Spleen (tissue), 11 donors: ENCODE measurements at regions not wholly inside any gene's neighbourhood (a gene's known extent, or its start where the extent isn't known, plus 50 kb on each side); places are given as distances from the start of the nearest gene placed in this dataset.

Experiments used
- DNase-seq: peaks from one replicate; pipeline ENCODE4 v3.0.0-alpha.2; 2020
- H3K27ac ChIP-seq, 8 donors: fragments of 200-600 bp; sonication (generic) in 7 of 8; 1 replicate in 4 of 8; 2 replicates in 4 of 8; pipeline versions ENCODE4 v1.5.0 to v1.8.0; 2016 to 2021; ENCODE audit warnings: inconsistent platforms in 4 of 8, mild to moderate bottlenecking in 4 of 8, moderate library complexity in 1 of 8
- H3K27me3 ChIP-seq, 7 donors: fragments of 200-600 bp; sonication (generic) in 6 of 7; replicated peaks in 1 of 7; 1 replicate in 4 of 7; 2 replicates in 3 of 7; pipeline versions ENCODE4 v1.5.0 to v1.8.0; 2016 to 2021; ENCODE audit warnings: inconsistent platforms in 3 of 7, mild to moderate bottlenecking in 1 of 7
- H3K36me3 ChIP-seq, 6 donors: fragments of 200-600 bp; sonication (generic) in 5 of 6; 1 replicate in 4 of 6; 2 replicates in 2 of 6; pipeline versions ENCODE4 v1.5.0 to v1.8.0; 2016 to 2021; ENCODE audit warnings: inconsistent platforms in 2 of 6
- H3K4me1 ChIP-seq, 6 donors: fragments of 200-600 bp; sonication (generic) in 5 of 6; 1 replicate in 3 of 6; 2 replicates in 3 of 6; pipeline versions ENCODE4 v1.5.0 to v1.8.0; 2016 to 2021; ENCODE audit warnings: inconsistent platforms in 3 of 6
- H3K4me3 ChIP-seq, 8 donors: fragments of 200-600 bp; sonication (generic) in 7 of 8; 1 replicate in 4 of 8; 2 replicates in 4 of 8; pipeline versions ENCODE4 v1.5.0 to v1.8.0; 2016 to 2021; ENCODE audit warnings: inconsistent platforms in 4 of 8, mild to moderate bottlenecking in 4 of 8, moderate library complexity in 2 of 8
- H3K9me3 ChIP-seq, 8 donors: fragments of 200-600 bp; sonication (generic) in 7 of 8; 1 replicate in 4 of 8; 2 replicates in 4 of 8; pipeline versions ENCODE4 v1.5.0 to v1.8.0; 2016 to 2021; ENCODE audit warnings: inconsistent platforms in 4 of 8
- POLR2A ChIP-seq, 3 donors: fragments of 450-650 bp; IDR thresholded peaks; one replicate each; pipeline ENCODE4 v1.5.1; 2017; ENCODE audit warnings: antibody characterized with exemption in 3 of 3, mild to moderate bottlenecking in 1 of 3
- POLR2AphosphoS5 ChIP-seq, 3 donors: sonication (generic); formaldehyde crosslinking; IDR thresholded peaks; one replicate each; pipeline ENCODE4 v1.5.1; 2017; ENCODE audit warnings: antibody characterized with exemption in 3 of 3
- WGBS, 5 donors: extraction: QIAGEN DNeasy Blood & Tissue Kit in 3 of 5; methylation state at CpG; one replicate each; pipeline versions ENCODE4 v1.1.5 to v1.1.7; 2013 to 2018; 5-methylcytosine and 5-hydroxymethylcytosine counted together
- intact Hi-C: fragments of 100-400 bp; cut with DNase I; formaldehyde crosslinking; loops from one replicate; pipeline ENCODE4 v1.15.0; 2023; ENCODE audit warnings: low total_unique reads
- TF ChIP-seq, protein P1 (sequence below), 11 experiments: fragments of 200-600 bp in 7 of 11; fragments of 450-650 bp in 4 of 11; sonication (generic) in 4 of 11; IDR thresholded peaks in 8 of 11; conservative IDR thresholded peaks in 3 of 11; 1 replicate in 7 of 11; 2 replicates in 4 of 11; pipeline versions ENCODE4 v1.4.0 to v1.8.0; 2016 to 2021; ENCODE audit warnings: antibody characterized with exemption in 11 of 11, inconsistent platforms in 4 of 11, mild to moderate bottlenecking in 1 of 11
- donor health status: healthy with polysubstance abuse.
- donor health status: DM: no; HTN: no; CAD: no; lungs with moderate emphysema.
- donor health status: DM: no; HTN: no; CAD: no.
- donor health status: Bipolar disorder and iron deficiency.
- donor health status: healthy.
- donor health status: DM: no; HTN: no; CAD: no.
- donor health status: DM: yes; HTN: yes; CAD: no.

DNA sequence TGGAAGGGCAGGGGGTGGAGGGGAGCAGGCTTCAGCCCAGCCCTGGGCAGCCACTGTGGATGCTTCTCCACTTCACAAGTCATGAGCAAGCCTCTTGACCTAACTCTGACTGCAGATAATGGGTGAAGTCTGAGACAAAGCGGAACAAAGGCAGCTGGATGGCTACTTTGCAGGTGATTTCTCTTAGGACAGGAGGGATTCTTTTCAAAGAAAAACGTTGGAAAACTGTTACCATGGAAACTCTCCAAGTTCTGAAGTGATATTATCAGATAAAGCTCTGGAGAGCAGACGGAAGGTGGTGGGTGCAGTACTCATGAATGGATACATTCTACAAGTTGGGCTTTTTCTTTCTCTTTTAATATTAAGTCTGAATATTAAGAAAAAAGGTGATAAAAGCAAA lies 254.2 kb upstream of the SLCO3A1 start:
- DNase-seq: no peak
- Histone ChIP-seq H3K4me1 (no peaks in the 10 kb centered on the region), H3K9me3 (no peaks in the 10 kb centered on the region), H3K27ac (no peak overlapping the region), H3K36me3 (no peaks in the 10 kb centered on the region), H3K4me3 (no peak overlapping the region), H3K27me3 (peaks cover 0 to 31% (median 0%) of the 10 kb centered on the region in 7 donors)
- 56 to 60% (median 59%) methylated on average over 3 of the region's 3 CpGs for WGBS, 5 donors
- TF ChIP-seq, protein P1, sequence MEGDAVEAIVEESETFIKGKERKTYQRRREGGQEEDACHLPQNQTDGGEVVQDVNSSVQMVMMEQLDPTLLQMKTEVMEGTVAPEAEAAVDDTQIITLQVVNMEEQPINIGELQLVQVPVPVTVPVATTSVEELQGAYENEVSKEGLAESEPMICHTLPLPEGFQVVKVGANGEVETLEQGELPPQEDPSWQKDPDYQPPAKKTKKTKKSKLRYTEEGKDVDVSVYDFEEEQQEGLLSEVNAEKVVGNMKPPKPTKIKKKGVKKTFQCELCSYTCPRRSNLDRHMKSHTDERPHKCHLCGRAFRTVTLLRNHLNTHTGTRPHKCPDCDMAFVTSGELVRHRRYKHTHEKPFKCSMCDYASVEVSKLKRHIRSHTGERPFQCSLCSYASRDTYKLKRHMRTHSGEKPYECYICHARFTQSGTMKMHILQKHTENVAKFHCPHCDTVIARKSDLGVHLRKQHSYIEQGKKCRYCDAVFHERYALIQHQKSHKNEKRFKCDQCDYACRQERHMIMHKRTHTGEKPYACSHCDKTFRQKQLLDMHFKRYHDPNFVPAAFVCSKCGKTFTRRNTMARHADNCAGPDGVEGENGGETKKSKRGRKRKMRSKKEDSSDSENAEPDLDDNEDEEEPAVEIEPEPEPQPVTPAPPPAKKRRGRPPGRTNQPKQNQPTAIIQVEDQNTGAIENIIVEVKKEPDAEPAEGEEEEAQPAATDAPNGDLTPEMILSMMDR (IDR thresholded peaks at IDR 0.05 in 8 of 11, conservative IDR thresholded peaks at IDR 0.05 in 3 of 11): no peak
- TF ChIP-seq POLR2A (IDR thresholded peaks at IDR 0.05) (no peak), POLR2AphosphoS5 (IDR thresholded peaks at IDR 0.05) (no peak)
- intact Hi-C loops: no loop called here

DNA sequence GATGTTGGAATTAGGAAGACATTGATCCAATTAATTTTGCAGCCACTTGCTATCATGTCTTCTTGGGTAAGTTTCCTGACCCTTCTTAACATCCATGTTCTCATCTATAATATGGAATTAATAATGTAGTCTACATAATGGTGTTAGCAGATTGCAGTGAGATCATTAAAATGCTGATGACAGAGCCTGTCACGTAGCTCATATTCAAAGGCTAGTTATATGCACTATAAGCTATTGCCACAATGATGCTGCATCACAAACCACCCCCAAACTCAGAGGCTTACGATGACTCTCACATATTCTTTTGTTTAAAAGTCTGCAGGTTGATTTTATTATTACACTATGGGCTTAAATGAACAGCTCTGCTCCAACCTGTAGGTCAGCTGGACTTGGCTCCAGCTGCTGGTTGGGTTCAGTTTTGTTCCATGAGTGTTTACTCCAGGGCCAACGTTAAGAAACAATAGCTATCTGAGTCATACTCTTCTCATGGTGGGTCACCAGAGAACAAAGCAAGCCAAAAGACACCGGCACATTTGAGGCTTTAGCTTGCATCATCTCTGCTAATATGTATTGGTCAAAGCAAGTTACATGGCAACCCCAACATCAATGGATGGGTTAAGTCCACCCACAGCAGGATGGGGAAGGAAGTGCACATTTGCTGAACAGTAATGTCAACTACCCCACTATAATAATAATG lies 250.0 kb upstream of the SLCO3A1 start:
- no peak for DNase-seq
- TF ChIP-seq POLR2AphosphoS5 (IDR thresholded peaks at IDR 0.05) (no peak), POLR2A (IDR thresholded peaks at IDR 0.05) (no peak)
- TF ChIP-seq, protein P1 (IDR thresholded peaks at IDR 0.05 in 8 of 11, conservative IDR thresholded peaks at IDR 0.05 in 3 of 11): no peak
- Histone ChIP-seq H3K4me1 (no peaks in the 10 kb centered on the region), H3K27me3 (peaks cover 0 to 14% (median 0%) of the 10 kb centered on the region in 7 donors), H3K9me3 (no peaks in the 10 kb centered on the region), H3K4me3 (no peak overlapping the region), H3K36me3 (no peaks in the 10 kb centered on the region), H3K27ac (no peak overlapping the region)
- intact Hi-C loops: no loop called here
- 66 to 88% (median 74%) methylated on average over 4 of the region's 4 CpGs for WGBS, 5 donors

DNA sequence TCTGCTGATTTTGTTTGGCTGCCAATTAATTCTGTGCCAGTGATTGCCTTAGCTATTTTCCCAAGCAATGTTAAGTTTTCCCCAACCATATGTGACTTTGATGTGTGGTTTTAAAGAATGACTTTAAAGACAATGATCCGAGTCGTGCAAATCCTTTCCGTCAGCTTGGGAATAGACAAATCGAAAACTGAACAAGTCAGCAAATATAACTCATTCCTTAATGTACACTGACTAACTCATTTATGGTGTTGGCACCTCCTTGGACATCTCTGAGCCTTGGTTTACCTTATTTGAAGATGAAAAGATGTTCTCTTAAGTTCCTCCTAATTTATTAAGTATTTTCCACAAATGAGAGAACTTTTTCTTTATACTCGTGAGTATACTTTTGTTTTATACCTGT lies 249.4 kb upstream of the SLCO3A1 start:
- DNase-seq: no peak
- H3K36me3 ChIP-seq: no peaks in the 10 kb centered on the region
- intact Hi-C loops: no loop called here
- H3K4me1 ChIP-seq: no peaks in the 10 kb centered on the region
- H3K9me3 ChIP-seq: no peaks in the 10 kb centered on the region
- H3K27me3 ChIP-seq: peaks cover 0 to 8% (median 0%) of the 10 kb centered on the region in 7 donors
- no peak for TF ChIP-seq POLR2AphosphoS5 (IDR thresholded peaks at IDR 0.05)
- TF ChIP-seq, protein P1 (IDR thresholded peaks at IDR 0.05 in 8 of 11, conservative IDR thresholded peaks at IDR 0.05 in 3 of 11): no peak
- no peak for TF ChIP-seq POLR2A (IDR thresholded peaks at IDR 0.05)
- H3K27ac ChIP-seq: no peak overlapping the region
- 65 to 89% (median 78%) methylated on average over 5 of the region's 5 CpGs for WGBS, 5 donors
- H3K4me3 ChIP-seq: no peak overlapping the region

DNA sequence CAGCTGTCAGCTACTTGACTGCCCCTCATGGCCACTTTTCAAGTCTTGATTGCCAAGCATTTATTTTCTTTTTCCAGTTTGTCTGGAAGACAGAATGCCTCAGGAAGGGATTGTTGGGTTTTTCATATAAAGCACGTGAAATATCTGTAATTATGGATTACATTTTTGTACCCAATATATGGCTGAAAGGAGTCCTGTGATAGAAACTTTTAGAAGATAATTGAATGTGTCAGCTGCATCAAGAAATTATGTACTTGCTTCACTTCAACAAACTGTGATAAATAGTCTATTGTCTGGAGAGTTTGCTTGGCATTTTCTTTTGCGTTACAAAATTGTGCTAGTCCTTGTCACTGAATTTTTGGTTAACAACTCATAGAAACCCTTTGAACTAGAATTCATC lies 247.9 kb upstream of the SLCO3A1 start:
- H3K4me3 ChIP-seq: no peak overlapping the region
- H3K4me1 ChIP-seq: no peaks in the 10 kb centered on the region
- no peaks in the 10 kb centered on the region for H3K36me3 ChIP-seq
- TF ChIP-seq POLR2A (IDR thresholded peaks at IDR 0.05): no peak
- TF ChIP-seq POLR2AphosphoS5 (IDR thresholded peaks at IDR 0.05): no peak
- no peaks in the 10 kb centered on the region for H3K9me3 ChIP-seq
- DNase-seq: no peak
- H3K27ac ChIP-seq: no peak overlapping the region
- WGBS, 5 donors: 78 to 90% (median 79%) methylated on average over 2 of the region's 2 CpGs
- peaks cover 0 to 5% (median 0%) of the 10 kb centered on the region in 7 donors for H3K27me3 ChIP-seq
- intact Hi-C loops: no loop called here
